H1 (cell line): ENCODE measurements at regions not wholly inside any gene's neighbourhood (a gene's known extent, or its start where the extent isn't known, plus 50 kb on each side); places are given as distances from the start of the nearest gene placed in this dataset.

Source experiments
- CTCF ChIA-PET: fragments of 300-600 bp; sonication (Branson Sonifier 250); formaldehyde crosslinking; loops from one replicate; lab custom pipeline; 2021; ENCODE audit not compliant: partially characterized antibody; lab: Charles Lee
- POLR2A ChIA-PET: fragments of 300-600 bp; sonication (Branson Sonifier 250); formaldehyde crosslinking; loops from one replicate; lab custom pipeline; 2021; ENCODE audit warnings: inconsistent platforms; ENCODE audit not compliant: partially characterized antibody; lab: Charles Lee
- DNase-seq, 2 experiments: peaks; one replicate each; pipeline versions ENCODE4 v3.0.0 to v3.0.0-alpha.2; 2010 to 2022; ENCODE audit warnings: low spot score in 2 of 2, low read depth in 1 of 2, mixed read lengths in 1 of 2
- FAIRE-seq: peaks from 2 replicates; lab custom pipeline; 2011; peaks lifted over from hg19 to GRCh38; lab: Jason Lieb, UNC
- H2AFZ ChIP-seq: 2 replicates; pipeline ENCODE4 v1.8.1; 2012; ENCODE audit warnings: low read length, inconsistent platforms
- H2AK5ac ChIP-seq: 2 replicates; pipeline ENCODE4 v1.6.1; 2013; ENCODE audit warnings: low read depth, low read length
- H2BK120ac ChIP-seq: replicated peaks from 2 replicates; pipeline ENCODE3; 2013; ENCODE audit warnings: low read depth, low read length, inconsistent platforms
- H2BK12ac ChIP-seq: 2 replicates; pipeline ENCODE4 v1.6.1; 2013; ENCODE audit warnings: low read depth, low read length
- H2BK15ac ChIP-seq: 2 replicates; pipeline ENCODE4 v1.6.1; 2013; ENCODE audit warnings: low read length
- H2BK20ac ChIP-seq: 2 replicates; pipeline ENCODE4 v1.6.1; 2013; ENCODE audit warnings: low read length
- H2BK5ac ChIP-seq: 2 replicates; pipeline ENCODE4 v1.6.1; 2013; ENCODE audit warnings: low read depth, low read length
- H3K14ac ChIP-seq: 2 replicates; pipeline ENCODE4 v1.6.1; 2013; ENCODE audit warnings: inconsistent platforms; ENCODE audit not compliant: insufficient read length
- H3K18ac ChIP-seq: 2 replicates; pipeline ENCODE4 v1.6.1; 2013; ENCODE audit warnings: low read length; ENCODE audit errors: extremely low read depth
- H3K23ac ChIP-seq: 2 replicates; pipeline ENCODE4 v1.6.1; 2013; ENCODE audit warnings: inconsistent platforms; ENCODE audit not compliant: insufficient read length
- H3K23me2 ChIP-seq: 2 replicates; pipeline ENCODE4 v1.6.1; 2013; ENCODE audit warnings: low read depth, low read length
- H3K27ac ChIP-seq: 2 replicates; pipeline ENCODE4 v1.6.1; 2011; ENCODE audit warnings: low read depth, low read length, inconsistent platforms
- H3K27me3 ChIP-seq, 4 experiments: replicated peaks in 1 of 4; 1 replicate in 1 of 4; 2 replicates in 3 of 4; pipeline versions ENCODE4 v1.6.1 to v1.8.1; 2011 to 2013; ENCODE audit warnings: low read length in 3 of 4, mild to moderate bottlenecking in 3 of 4, inconsistent platforms in 2 of 4, mixed read lengths in 2 of 4, moderate library complexity in 1 of 4; ENCODE audit not compliant: control insufficient read depth in 3 of 4, insufficient read depth in 3 of 4; ENCODE audit errors: extremely low read depth in 1 of 4
- H3K36me3 ChIP-seq, 4 experiments: 2 replicates each; pipeline versions ENCODE4 v1.6.1 to v1.8.1; 2011 to 2013; ENCODE audit warnings: mild to moderate bottlenecking in 4 of 4, low read length in 3 of 4, moderate library complexity in 2 of 4, control low read depth in 1 of 4, inconsistent platforms in 1 of 4; ENCODE audit not compliant: insufficient read depth in 4 of 4, control insufficient read depth in 2 of 4
- H3K4ac ChIP-seq: replicated peaks from 2 replicates; pipeline ENCODE3; 2013; ENCODE audit warnings: low read length, low read depth, mixed read lengths, inconsistent platforms; ENCODE audit not compliant: insufficient read length
- H3K4me1 ChIP-seq, 4 experiments: replicated peaks in 1 of 4; 1 replicate in 1 of 4; 2 replicates in 3 of 4; pipeline versions ENCODE4 v1.6.1 to v1.8.1; 2011 to 2013; ENCODE audit warnings: low read length in 3 of 4, inconsistent platforms in 2 of 4, mixed read lengths in 1 of 4; ENCODE audit not compliant: insufficient read depth in 4 of 4, control insufficient read depth in 3 of 4
- H3K4me2 ChIP-seq, 2 experiments: 2 replicates each; pipeline versions ENCODE4 v1.6.1 to v1.8.1; 2011 to 2013; ENCODE audit warnings: low read depth in 2 of 2, low read length in 2 of 2, control low read depth in 1 of 2, inconsistent platforms in 1 of 2, mild to moderate bottlenecking in 1 of 2; ENCODE audit not compliant: insufficient read depth in 1 of 2
- H3K4me3 ChIP-seq, 4 experiments: fragments of 200-600, 300-600 bp in 1 of 4; sonication (generic), shearing (Covaris generic), sonication (Bioruptor Twin) in 1 of 4; 2 replicates each; pipeline versions ENCODE4 v1.5.1 to v1.8.1; 2011 to 2016; ENCODE audit warnings: low read length in 4 of 4, low read depth in 3 of 4, control low read depth in 2 of 4, inconsistent platforms in 2 of 4, mild to moderate bottlenecking in 2 of 4, mixed read lengths in 1 of 4, moderate library complexity in 1 of 4; ENCODE audit not compliant: insufficient read depth in 2 of 4; ENCODE audit errors: extremely low read depth in 1 of 4
- H3K56ac ChIP-seq: replicated peaks from 2 replicates; pipeline ENCODE3; 2013; ENCODE audit warnings: low read depth, mild to moderate bottlenecking, mixed read lengths, low read length, inconsistent platforms; ENCODE audit not compliant: insufficient read length
- H3K79me1 ChIP-seq: 2 replicates; pipeline ENCODE4 v1.6.1; 2013; ENCODE audit warnings: low read depth, low read length, control low read depth
- H3K79me2 ChIP-seq, 2 experiments: 2 replicates each; pipeline versions ENCODE4 v1.6.1 to v1.8.1; 2012 to 2013; ENCODE audit warnings: low read length in 2 of 2, mild to moderate bottlenecking in 2 of 2, inconsistent platforms in 1 of 2; ENCODE audit not compliant: insufficient read depth in 2 of 2, control insufficient read depth in 1 of 2
- H3K9ac ChIP-seq, 4 experiments: replicated peaks in 1 of 4; 1 replicate in 1 of 4; 2 replicates in 3 of 4; pipeline versions ENCODE4 v1.6.1 to v1.8.1; 2011 to 2013; ENCODE audit warnings: low read depth in 3 of 4, low read length in 3 of 4, control low read depth in 2 of 4, mild to moderate bottlenecking in 2 of 4, moderate library complexity in 2 of 4, inconsistent platforms in 1 of 4; ENCODE audit errors: extremely low read depth in 1 of 4
- H3K9me3 ChIP-seq, 2 experiments: 2 replicates each; pipeline versions ENCODE4 v1.6.1 to v1.8.1; 2012 to 2013; ENCODE audit warnings: mild to moderate bottlenecking in 2 of 2, moderate library complexity in 2 of 2, control low read depth in 1 of 2, inconsistent platforms in 1 of 2, low read depth in 1 of 2, low read length in 1 of 2, mixed read lengths in 1 of 2; ENCODE audit not compliant: insufficient read depth in 2 of 2
- H4K20me1 ChIP-seq, 2 experiments: replicated peaks in 1 of 2; 2 replicates each; pipeline versions ENCODE3 to v1.8.1; 2011 to 2013; ENCODE audit warnings: inconsistent platforms in 2 of 2, low read length in 2 of 2, mild to moderate bottlenecking in 1 of 2; ENCODE audit not compliant: insufficient read depth in 2 of 2, control insufficient read depth in 1 of 2
- H4K5ac ChIP-seq: 2 replicates; pipeline ENCODE4 v1.6.1; 2013; ENCODE audit warnings: low read length, low read depth, mixed read lengths, inconsistent platforms; ENCODE audit not compliant: insufficient read length
- H4K8ac ChIP-seq: 2 replicates; pipeline ENCODE4 v1.8.0; 2013; ENCODE audit warnings: mild to moderate bottlenecking, moderate library complexity, low read length, inconsistent platforms; ENCODE audit not compliant: insufficient read depth; ENCODE audit errors: extremely low read depth
- H4K91ac ChIP-seq: replicated peaks from 2 replicates; pipeline ENCODE3; 2013; ENCODE audit warnings: low read length, mixed read lengths, inconsistent platforms; ENCODE audit not compliant: insufficient read length
- ATF2 ChIP-seq: IDR thresholded peaks from 2 replicates; pipeline ENCODE4 v1.6.1; 2012; ENCODE audit warnings: low read length, inconsistent platforms
- ATF3 ChIP-seq: IDR thresholded peaks from 2 replicates; pipeline ENCODE4 v1.6.1; 2011; ENCODE audit warnings: low read depth, mild to moderate bottlenecking, low read length; ENCODE audit not compliant: insufficient read depth
- BACH1 ChIP-seq: IDR thresholded peaks from 2 replicates; pipeline ENCODE4 v1.6.1; 2012; ENCODE audit warnings: low read length, improper control_type of control experiment
- CEBPB ChIP-seq: IDR thresholded peaks from 2 replicates; pipeline ENCODE4 v1.6.1; 2012; ENCODE audit warnings: low read depth, low read length
- CTBP2 ChIP-seq: IDR thresholded peaks from 2 replicates; pipeline ENCODE4 v1.7.0; 2011; ENCODE audit warnings: borderline replicate concordance, mild to moderate bottlenecking, moderate library complexity, mixed read lengths, low read length; ENCODE audit not compliant: insufficient read depth, insufficient read length
- EP300 ChIP-seq, 2 experiments: IDR thresholded peaks; 1 replicate in 1 of 2; 2 replicates in 1 of 2; pipeline ENCODE4 v1.6.1; 2011 to 2012; ENCODE audit warnings: low read depth in 2 of 2, low read length in 2 of 2, mild to moderate bottlenecking in 2 of 2, borderline replicate concordance in 1 of 2, inconsistent platforms in 1 of 2, moderate library complexity in 1 of 2
- GABPA ChIP-seq: IDR thresholded peaks from 2 replicates; pipeline ENCODE4 v1.6.1; 2011; ENCODE audit warnings: mild to moderate bottlenecking, low read length, moderate library complexity, borderline replicate concordance; ENCODE audit not compliant: insufficient read depth
- MAX ChIP-seq: IDR thresholded peaks from 2 replicates; pipeline ENCODE4 v1.6.1; 2012; ENCODE audit warnings: inconsistent platforms
- NANOG ChIP-seq: IDR thresholded peaks from 2 replicates; pipeline ENCODE4 v1.6.1; 2011; ENCODE audit warnings: low read length, low read depth, mild to moderate bottlenecking, inconsistent platforms; ENCODE audit not compliant: insufficient read depth, poor library complexity, severe bottlenecking
- SIRT6 ChIP-seq: IDR thresholded peaks from one replicate; pipeline ENCODE4 v1.7.1; 2012; ENCODE audit warnings: low read length, inconsistent platforms
- YY1 ChIP-seq: IDR thresholded peaks from 2 replicates; pipeline ENCODE4 v1.6.1; 2011; ENCODE audit warnings: low read depth, mild to moderate bottlenecking, low read length
- ZNF274 ChIP-seq: IDR thresholded peaks from 2 replicates; pipeline ENCODE4 v1.7.0; 2012; ENCODE audit warnings: low read length, borderline replicate concordance; ENCODE audit errors: extremely low read depth
- WGBS, 2 experiments: shearing (Covaris generic) in 1 of 2; methylation state at CpG; one replicate each; pipeline versions ENCODE4 v1.1.6 to v1.1.7; 2013 to 2015; ENCODE audit warnings: low lambda C conversion rate in 2 of 2, mixed read lengths in 2 of 2, inconsistent platforms in 1 of 2, low coverage in 1 of 2, missing lambda C conversion rate in 1 of 2; ENCODE audit not compliant: insufficient replicate concordance in 2 of 2, insufficient coverage in 1 of 2, insufficient read length in 1 of 2; ENCODE audit errors: extremely low coverage in 1 of 2, missing lambda C conversion rate in 1 of 2; 5-methylcytosine and 5-hydroxymethylcytosine counted together

GRCh38 chr4:8922481-8922880 is 50.8 kb upstream of the HMX1 start:
- Histone ChIP-seq H2AK5ac (no peak overlapping the region), H3K79me2 (no peaks in the 10 kb centered on the region), H3K36me3 (no peaks in the 10 kb centered on the region), H2BK15ac (no peak overlapping the region), H2AFZ (no peak overlapping the region), H3K27me3 (peaks cover 0 to 2% (median 1%) of the 10 kb centered on the region in 4 experiments; a peak in 2 of 7 replicates), H2BK12ac (no peak overlapping the region), H4K5ac (no peak overlapping the region), H3K56ac (no peak overlapping the region), H3K4me3 (no peak overlapping the region), H3K23ac (no peak overlapping the region), H3K4ac (no peak overlapping the region), H3K9ac (no peak overlapping the region), H3K27ac (no peak overlapping the region), H3K9me3 (peaks cover 41 to 43% of the 10 kb centered on the region in 2 experiments), H3K18ac (no peak overlapping the region), H2BK120ac (no peak overlapping the region), H2BK5ac (no peak overlapping the region), H3K23me2 (no peaks in the 10 kb centered on the region), H4K20me1 (no peaks in the 10 kb centered on the region), H4K8ac (no peak overlapping the region), H3K14ac (no peak overlapping the region), H4K91ac (no peak overlapping the region), H3K79me1 (no peaks in the 10 kb centered on the region), H2BK20ac (no peak overlapping the region), H3K4me1 (no peaks in the 10 kb centered on the region), H3K4me2 (no peak overlapping the region)
- FAIRE-seq (no peak), DNase-seq (no peak)
- WGBS, 2 experiments, result 25% methylated on average over 1 of the region's 1 CpG; no CpG with 5 or more reads in 1 of the 2 experiments
- ChIA-PET POLR2A (no interaction called here), CTCF (no interaction called here)
- TF ChIP-seq CTBP2 (no peak), ZNF274 (no peak), MAX (no peak), CEBPB (no peak), YY1 (no peak), ATF2 (no peak), BACH1 (no peak), GABPA (no peak), EP300 (IDR thresholded peaks at IDR 0.05; ENCODE audit: borderline replicate concordance in 1 of 2, low read depth in 2 of 2, low read length in 2 of 2) (no peak), NANOG (no peak), ATF3 (no peak), SIRT6 (no peak)
